Femur (tissue), 1 donor: ENCODE measurements at regions not wholly inside any gene's neighbourhood (a gene's known extent, or its start where the extent isn't known, plus 50 kb on each side); places are given as distances from the start of the nearest gene placed in this dataset.
"Not testable (repeated sequence)": the region's sequence is repeated elsewhere in the genome, so short reads cannot be mapped to it uniquely, and the experiment has no call there.

Experiments used
- DNase-seq: peaks from one replicate; pipeline ENCODE4 v3.0.0-alpha.2; 2017

DNA sequence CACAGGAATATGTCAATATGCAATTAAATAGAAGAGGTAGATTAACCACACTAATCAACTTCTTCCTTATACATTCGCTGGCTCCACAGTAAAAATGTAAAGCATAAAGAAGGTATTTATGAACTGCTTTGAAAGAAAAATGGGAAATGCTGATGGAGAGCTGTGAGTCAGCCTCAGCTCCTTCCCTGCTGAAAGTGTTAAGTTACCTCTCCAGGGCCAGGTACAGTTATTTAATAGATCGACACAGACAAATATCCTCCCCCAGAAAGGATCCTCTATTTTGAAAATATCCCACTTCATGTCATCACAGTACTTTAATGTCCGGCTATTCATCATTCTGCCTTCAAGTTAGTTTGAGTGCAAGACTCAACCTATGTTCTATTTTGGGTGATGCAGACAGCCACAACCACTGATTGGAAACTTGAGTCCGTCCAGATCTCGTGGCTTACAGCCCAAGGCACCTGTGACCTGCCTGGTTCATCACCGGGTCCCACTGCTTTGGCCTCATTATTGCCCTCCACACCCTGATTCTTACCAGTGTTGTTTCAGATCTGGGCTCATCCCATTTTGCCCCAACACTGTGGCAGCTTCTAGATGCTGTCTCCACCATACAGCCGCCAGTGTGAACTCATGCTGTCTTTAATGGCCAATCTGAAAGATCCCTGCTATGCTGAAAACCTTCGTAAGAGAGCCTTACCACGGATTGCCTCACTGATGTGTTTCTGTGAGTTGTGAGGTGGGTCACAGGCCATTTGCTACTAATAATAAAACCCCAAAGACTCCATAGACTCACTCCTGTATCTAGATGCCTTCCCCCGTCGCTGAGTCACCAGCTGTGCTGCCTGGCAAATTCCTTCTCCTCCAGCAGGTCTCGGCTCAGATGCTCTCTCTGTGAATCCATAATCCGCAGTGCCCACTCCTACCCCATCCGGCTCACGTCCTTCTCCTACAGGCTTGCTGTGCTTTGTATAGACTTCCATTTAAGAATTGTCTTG is 56.2 kb upstream of the DDAH1 start:
- not testable (repeated sequence) for DNase-seq

DNA sequence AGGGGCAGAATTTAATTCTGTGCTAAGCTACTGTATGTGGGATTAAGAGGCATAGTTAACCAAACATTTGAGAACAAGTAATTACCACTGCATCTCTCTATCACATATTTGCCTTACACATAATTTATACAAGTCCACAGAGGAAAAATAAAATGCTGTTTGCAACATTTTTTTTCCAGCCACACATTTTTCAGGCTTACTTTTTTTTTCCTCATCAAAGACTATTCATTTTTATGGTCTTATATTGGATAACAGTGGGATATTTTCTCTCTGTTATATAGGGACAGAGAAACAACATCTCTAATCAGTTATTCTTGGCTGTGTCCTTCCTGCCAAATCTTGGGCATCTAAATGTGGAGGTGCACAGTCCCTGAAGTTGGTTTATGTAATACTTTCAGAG is 57.5 kb upstream of the DDAH1 start:
- not testable (repeated sequence) for DNase-seq

DNA sequence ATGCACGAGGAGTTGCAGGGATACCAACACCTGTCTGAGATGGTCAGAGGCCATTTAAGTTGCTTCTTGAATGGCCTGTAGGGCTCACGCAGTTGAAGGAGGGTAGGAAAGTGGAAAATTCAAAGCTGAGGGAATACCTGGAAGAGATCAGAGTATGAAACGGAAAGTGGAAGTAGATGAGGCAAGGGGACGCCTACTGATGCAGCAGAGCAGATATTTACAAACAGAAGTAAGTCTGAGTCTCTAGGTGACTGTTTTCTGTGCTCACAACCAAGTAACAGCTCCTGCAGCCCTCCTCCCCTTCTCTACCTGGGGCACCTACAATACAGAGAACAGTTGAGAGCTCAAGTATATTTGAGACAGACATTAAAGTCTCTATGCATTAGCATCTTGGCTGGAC is 57.5 kb upstream of the CCN1 start:
- DNase-seq, result not testable (repeated sequence)

GRCh38 chr1:85524281-85524886 is 56.2 kb upstream of the CCN1 start:
- not testable (repeated sequence) for DNase-seq

GRCh38 chr1:85525591-85525991 is 55.0 kb upstream of the CCN1 start:
- DNase-seq, result not testable (repeated sequence)

DNA sequence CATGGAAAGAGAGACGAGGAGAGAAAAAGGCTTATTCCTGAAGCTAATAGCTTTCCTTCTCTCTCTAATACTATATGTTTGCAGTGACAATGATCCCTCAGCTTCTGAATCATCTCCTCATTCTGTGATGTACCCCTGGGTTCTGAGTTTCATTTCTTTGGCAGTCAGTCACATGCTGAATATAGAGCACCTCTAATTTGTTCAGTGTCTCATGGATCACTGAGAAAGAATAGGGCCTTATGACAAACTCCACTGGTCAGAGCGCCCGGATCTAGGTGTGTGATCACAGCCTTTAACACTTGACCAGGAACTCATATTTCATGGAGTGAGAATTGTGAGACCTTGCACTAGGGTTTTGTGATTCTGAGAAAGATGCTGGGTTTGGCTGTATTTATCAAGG is 54.3 kb upstream of the CCN1 start:
- DNase-seq, result not testable (repeated sequence)

DNA sequence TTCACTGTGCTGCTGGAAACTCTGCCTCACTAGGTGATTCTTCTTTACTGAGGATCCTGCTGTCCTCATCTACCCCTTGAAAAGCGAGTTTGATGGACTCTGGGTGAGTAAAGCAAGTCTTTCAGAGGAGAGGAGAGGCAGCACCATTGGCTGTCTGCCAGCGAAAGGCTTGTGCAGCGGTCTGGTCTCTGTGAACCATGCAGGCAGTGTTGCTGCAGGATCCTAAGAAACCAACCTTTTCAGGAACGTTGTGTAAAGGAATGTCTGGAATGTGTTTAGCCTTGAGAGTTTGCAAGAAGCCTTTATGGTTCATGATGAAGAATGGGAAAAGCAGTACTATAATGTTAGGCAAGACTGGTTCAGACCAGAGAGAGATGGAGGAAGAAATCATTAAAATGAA is 53.4 kb upstream of the CCN1 start:
- DNase-seq, result peak; percentile 77
